AG04450 (cell line): ENCODE measurements at regions not wholly inside any gene's neighbourhood (a gene's known extent, or its start where the extent isn't known, plus 50 kb on each side); places are given as distances from the start of the nearest gene placed in this dataset.

Experiments used
- CTCF ChIA-PET: fragments of 300-600, 350-600 bp; formaldehyde crosslinking; extraction: SDS; loops from one replicate; lab custom pipeline; 2022; ENCODE audit warnings: antibody characterized with exemption, inconsistent platforms; lab: Charles Lee
- POLR2A ChIA-PET: fragments of 350-600 bp; formaldehyde crosslinking; extraction: SDS; loops from one replicate; lab custom pipeline; 2021; ENCODE audit warnings: antibody characterized with exemption, inconsistent platforms; lab: Yijun Ruan, JAX
- DNase-seq: peaks from one replicate; pipeline ENCODE4 v3.0.0-alpha.2; 2011; ENCODE audit warnings: low read depth, low spot score
- H3K27ac ChIP-seq: one replicate; pipeline ENCODE4 v1.5.1; 2012; ENCODE audit warnings: low read depth, low read length, control low read depth
- H3K27me3 ChIP-seq: one replicate; pipeline ENCODE4 v1.6.0; 2012; ENCODE audit warnings: low read length; ENCODE audit not compliant: control insufficient read depth, insufficient read depth
- H3K4me3 ChIP-seq: 2 replicates; pipeline ENCODE4 v1.5.1; 2011; ENCODE audit warnings: mild to moderate bottlenecking, low read depth, low read length, control low read depth
- H3K9me3 ChIP-seq: 2 replicates; pipeline ENCODE4 v1.5.1; 2012; ENCODE audit warnings: low read length; ENCODE audit not compliant: control insufficient read depth, insufficient read depth
- CTCF ChIP-seq: IDR thresholded peaks from 2 replicates; pipeline ENCODE4 v1.5.1; 2011; ENCODE audit warnings: low read depth, low read length, control low read depth, inconsistent platforms

GRCh38 chr10:113435881-113436280, 117.0 kb upstream of the HABP2 start:
- DNase-seq = no peak
- H3K27me3 ChIP-seq = peaks cover 3% of the 10 kb centered on the region
- CTCF ChIA-PET = no interaction called here

GRCh38 chr10:113436851-113437250, 116.0 kb upstream of the HABP2 start:
- TF ChIP-seq CTCF = no peak
- H3K27me3 ChIP-seq = peaks cover 3% of the 10 kb centered on the region
- no peaks in the 10 kb centered on the region for H3K9me3 ChIP-seq
- H3K4me3 ChIP-seq = no peak overlapping the region
- ChIA-PET CTCF (no interaction called here), POLR2A (no interaction called here)
- H3K27ac ChIP-seq = no peak overlapping the region
- DNase-seq = no peak

More at GRCh38 chr10:113435881-113436280, 117.0 kb upstream of the HABP2 start:
- Histone ChIP-seq H3K4me3 (no peak overlapping the region), H3K27ac (no peak overlapping the region), H3K9me3 (no peaks in the 10 kb centered on the region)
- POLR2A ChIA-PET = no interaction called here
- TF ChIP-seq CTCF = no peak

- H3K27ac ChIP-seq = no peak overlapping the region
- no peak for DNase-seq
- no peak for TF ChIP-seq CTCF
- no peaks in the 10 kb centered on the region for H3K27me3 ChIP-seq
- CTCF ChIA-PET = no interaction called here
- H3K4me3 ChIP-seq = no peak overlapping the region
- no peaks in the 10 kb centered on the region for H3K9me3 ChIP-seq
- POLR2A ChIA-PET = no interaction called here
Measured at GRCh38 chr10:113438652-113439051, 114.2 kb upstream of the HABP2 start.

DNA sequence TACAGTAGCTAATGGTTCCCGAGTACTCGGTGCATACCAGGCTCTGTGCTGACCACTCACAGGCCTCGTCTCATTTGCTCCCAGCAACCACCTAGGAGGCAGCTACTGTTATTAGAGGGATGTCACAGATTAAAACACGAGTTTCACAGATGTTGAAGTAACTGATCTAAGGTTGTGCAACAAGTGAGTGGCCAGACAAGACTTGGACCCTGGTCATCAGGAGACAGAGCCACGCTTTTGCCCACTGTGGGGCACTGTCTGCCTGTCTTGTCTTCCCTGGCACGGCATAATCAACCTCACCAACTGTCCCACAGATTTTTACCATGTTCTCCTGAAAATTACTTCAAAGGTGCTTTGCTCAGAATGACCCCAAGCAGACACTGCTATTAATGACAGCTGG, 111.6 kb upstream of the HABP2 start:
- Histone ChIP-seq H3K4me3 (no peak overlapping the region), H3K9me3 (no peaks in the 10 kb centered on the region), H3K27me3 (no peaks in the 10 kb centered on the region), H3K27ac (no peak overlapping the region)
- CTCF ChIA-PET = no interaction called here
- POLR2A ChIA-PET = no interaction called here
- no peak for DNase-seq
- no peak for TF ChIP-seq CTCF

- TF ChIP-seq CTCF = no peak
- Histone ChIP-seq H3K27ac (no peak overlapping the region), H3K9me3 (no peaks in the 10 kb centered on the region), H3K4me3 (no peak overlapping the region), H3K27me3 (no peaks in the 10 kb centered on the region)
- no peak for DNase-seq
- ChIA-PET CTCF (interaction anchor here (0.6 kb wide), 1 partner anchor 58 kb away, joined by 3 read pairs; no protein-coding TSS in a partner anchor), POLR2A (no interaction called here)
Measured at GRCh38 chr10:113441686-113442270, 111.1 kb upstream of the HABP2 start.
